ENCODE measurements at regions not wholly inside any gene's neighbourhood (a gene's known extent, or its start where the extent isn't known, plus 50 kb on each side); places are given as distances from the start of the nearest gene placed in this dataset.

GRCh38 chr4:65102419-65102818 is 567.9 kb downstream of the EPHA5 start:
- no peak for DNase-seq

GRCh38 chr4:65096630-65097029 is 573.7 kb downstream of the EPHA5 start:
- no peak for DNase-seq

- no peak for DNase-seq
Observed at GRCh38 chr4:65089666-65090065, 580.6 kb downstream of the EPHA5 start.

GRCh38 chr4:65083076-65083475 is 587.2 kb downstream of the EPHA5 start:
- DNase-seq = no peak

GRCh38 chr4:65071564-65071963 is 598.7 kb downstream of the EPHA5 start:
- DNase-seq = no peak

GRCh38 chr4:65069177-65069576 is 601.1 kb downstream of the EPHA5 start:
- no peak for DNase-seq

GRCh38 chr4:65066106-65066505 is 604.2 kb downstream of the EPHA5 start:
- no peak for DNase-seq

- DNase-seq = no peak
Observed at GRCh38 chr4:65063601-65064000, 606.7 kb downstream of the EPHA5 start.

GRCh38 chr4:65050786-65051185 is 619.5 kb downstream of the EPHA5 start:
- no peak for DNase-seq

GRCh38 chr4:65046192-65047133 is 623.8 kb downstream of the EPHA5 start:
- DNase-seq = no peak

GRCh38 chr4:65033899-65034298 is 624.6 kb upstream of the TECRL start:
- no peak for DNase-seq

- no peak for DNase-seq
Observed at GRCh38 chr4:65028592-65028991, 619.3 kb upstream of the TECRL start.

- DNase-seq = no peak
Observed at GRCh38 chr4:65023883-65024670, 614.8 kb upstream of the TECRL start.

- no peak for DNase-seq
Observed at GRCh38 chr4:65023081-65023480, 613.8 kb upstream of the TECRL start.

GRCh38 chr4:65021737-65022136 is 612.5 kb upstream of the TECRL start:
- DNase-seq = no peak

- DNase-seq = no peak
Observed at GRCh38 chr4:65021149-65021548, 611.9 kb upstream of the TECRL start.

- no peak for DNase-seq
Observed at GRCh38 chr4:65019775-65020174, 610.5 kb upstream of the TECRL start.

- no peak for DNase-seq
Observed at GRCh38 chr4:65018313-65018712, 609.1 kb upstream of the TECRL start.

GRCh38 chr4:65014078-65014477 is 604.8 kb upstream of the TECRL start:
- DNase-seq = no peak

- DNase-seq = peak; percentile 10
Observed at GRCh38 chr4:65007841-65008439, 598.7 kb upstream of the TECRL start.

- DNase-seq = no peak
Observed at GRCh38 chr4:64975177-64975576, 565.9 kb upstream of the TECRL start.

GRCh38 chr4:64969081-64969480 is 559.8 kb upstream of the TECRL start:
- DNase-seq = no peak

GRCh38 chr4:64967286-64967685 is 558.0 kb upstream of the TECRL start:
- DNase-seq = no peak

- no peak for DNase-seq
Observed at GRCh38 chr4:64960516-64960915, 551.3 kb upstream of the TECRL start.
